GM21360 (cell line): ENCODE measurements at regions not wholly inside any gene's neighbourhood (a gene's known extent, or its start where the extent isn't known, plus 50 kb on each side); places are given as distances from the start of the nearest gene placed in this dataset.

Experiments used
- ATAC-seq: cut with Tn5 transposase; IDR thresholded peaks from one replicate; pipeline ENCODE4 v1.9.1; 2021; ENCODE audit warnings: mild to moderate bottlenecking, moderate library complexity; ENCODE audit not compliant: unreplicated experiment

DNA sequence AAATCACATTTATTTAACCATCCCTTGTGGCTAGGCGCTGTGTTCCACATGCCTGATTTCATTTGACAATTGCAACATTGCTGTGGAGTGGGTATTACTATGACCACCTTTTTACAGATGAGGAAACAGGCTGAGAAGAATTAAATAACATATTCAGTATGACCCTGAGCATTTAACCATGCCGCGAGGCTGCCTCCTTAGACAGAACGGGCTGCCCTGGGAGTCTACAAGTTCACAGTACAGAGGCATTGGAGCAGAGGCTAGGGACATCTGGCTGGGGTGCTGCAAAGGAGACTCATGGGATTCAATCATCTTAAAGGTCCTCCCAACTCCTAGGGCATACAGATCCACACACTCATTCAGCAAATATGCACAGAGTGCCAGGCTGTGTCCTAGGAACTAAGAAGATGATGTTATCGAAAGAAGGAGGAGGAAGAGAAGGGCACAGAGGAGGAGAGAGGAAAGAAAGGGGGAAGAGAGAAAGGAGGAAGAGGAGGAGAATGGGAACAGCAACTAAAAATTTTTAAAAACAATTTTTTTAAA lies 164.7 kb upstream of the CCND2 start:
- ATAC-seq = no peak

DNA sequence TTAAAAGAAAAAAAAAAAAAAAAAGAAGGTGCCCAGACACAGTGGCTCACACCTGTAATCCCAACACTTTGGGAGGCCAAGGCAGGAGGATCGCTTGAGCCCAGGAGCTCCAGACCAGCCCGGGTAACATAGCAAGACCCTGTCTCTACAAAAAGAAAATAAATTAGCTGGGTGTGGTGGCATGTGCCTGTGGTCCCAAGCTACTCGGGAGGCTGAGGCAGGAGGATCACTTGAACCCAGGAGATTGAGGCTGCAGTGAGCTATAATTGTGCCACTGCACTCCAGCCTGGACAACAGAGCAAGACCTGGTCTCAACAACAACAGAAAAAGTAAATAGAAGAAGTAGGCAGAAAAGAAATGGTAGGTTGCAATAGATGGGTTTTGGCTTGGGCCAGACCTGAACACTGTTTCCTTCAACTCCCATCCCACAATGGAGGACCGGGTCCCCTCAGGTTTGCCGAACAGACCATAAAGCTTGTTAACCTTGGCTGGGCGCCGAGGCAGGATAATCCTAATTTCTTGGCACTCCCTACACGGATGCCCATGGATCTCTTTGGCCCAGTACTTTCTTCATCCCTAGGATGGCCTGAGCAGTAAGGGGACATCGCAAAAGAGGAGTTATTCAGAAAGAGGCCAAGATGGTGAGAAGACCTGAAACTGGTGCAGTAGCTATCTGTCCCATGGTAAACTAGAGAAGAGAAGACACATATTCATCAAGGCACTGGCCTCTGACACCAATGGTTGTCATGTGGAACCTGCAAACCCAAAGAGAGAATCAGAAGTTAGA lies 165.5 kb upstream of the CCND2 start:
- ATAC-seq = no peak

DNA sequence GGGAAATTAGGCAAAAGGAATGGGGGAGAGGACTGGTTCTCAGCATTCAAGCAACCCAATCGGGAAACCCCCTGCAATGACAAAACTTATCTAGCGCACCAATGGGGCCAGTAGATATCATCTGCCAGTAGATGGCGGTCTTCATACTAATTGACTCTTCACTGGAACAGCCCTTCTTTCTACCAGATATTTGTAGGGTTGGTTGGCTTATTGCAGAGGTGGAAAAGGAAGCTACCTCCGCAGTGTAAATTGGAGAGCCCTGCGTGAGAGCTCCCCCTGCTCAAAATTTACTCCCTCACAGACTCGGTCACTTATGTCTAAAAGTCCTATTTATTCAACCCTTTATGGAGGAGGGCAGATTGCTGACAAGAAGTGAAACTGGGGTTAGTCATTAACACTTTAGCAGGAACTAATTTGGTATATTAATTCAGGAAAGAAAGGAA lies 166.1 kb upstream of the CCND2 start:
- peak; percentile 83 for ATAC-seq

DNA sequence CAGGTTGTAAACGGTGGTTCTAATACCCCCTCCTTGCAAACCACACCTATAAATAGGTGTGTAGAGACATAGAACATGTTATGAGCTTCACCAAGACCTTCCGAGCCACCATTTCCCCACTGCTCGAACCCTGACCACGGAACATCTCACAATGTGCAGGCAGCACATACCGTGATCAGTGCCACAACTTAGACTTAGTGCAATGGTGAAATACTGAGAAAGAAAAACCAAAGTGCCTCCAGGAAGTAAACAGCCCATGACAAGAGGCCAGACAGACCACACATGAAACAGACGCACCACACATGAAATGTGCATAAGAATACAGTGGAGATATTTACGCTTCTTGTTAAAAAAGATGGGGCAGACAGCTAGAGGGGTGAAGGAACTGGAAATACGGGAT lies 166.9 kb upstream of the CCND2 start:
- ATAC-seq = no peak

DNA sequence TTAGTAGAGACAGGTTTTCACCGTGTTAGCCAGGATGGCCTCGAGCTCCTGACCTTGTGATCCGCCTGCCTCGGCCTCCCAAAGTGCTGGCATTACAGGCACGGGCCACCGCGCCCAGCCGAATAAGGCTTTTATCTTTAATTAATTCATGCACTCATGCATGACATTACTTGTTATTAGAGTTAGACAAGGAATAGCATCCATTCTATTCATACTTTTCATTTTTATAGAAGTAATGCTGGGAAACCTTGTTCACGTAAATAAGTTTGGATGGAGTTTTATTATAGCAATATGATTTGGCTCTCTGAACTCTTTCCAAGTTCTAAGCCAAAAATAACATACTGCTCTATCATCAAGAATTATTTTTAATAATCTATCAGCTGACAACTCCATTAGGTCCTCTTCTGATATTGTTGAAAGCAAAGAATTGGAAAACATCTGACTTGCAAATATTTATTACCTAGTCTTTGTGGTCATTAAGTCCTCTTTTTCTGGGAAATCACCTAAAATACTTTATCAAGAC lies 168.8 kb upstream of the CCND2 start:
- no peak for ATAC-seq

DNA sequence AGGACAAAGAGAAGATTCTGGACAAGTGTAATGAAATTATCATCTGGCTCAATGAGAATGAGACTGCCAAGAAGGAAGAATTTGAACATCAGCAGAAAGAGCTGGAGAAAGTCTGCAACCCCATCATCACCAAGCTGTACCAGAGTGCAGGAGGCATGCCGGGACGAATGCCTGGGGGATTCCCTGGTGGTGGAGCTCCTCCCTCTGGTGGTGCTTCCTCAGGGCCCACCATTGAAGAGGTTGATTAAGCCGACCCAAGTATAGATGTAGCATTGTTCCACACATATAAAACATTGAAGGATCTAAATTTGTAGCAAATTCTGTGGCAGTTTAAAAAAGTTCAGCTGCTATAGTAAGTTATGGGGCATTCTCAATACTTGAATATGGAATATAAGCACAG lies 174.3 kb upstream of the CCND2 start:
- no peak for ATAC-seq

DNA sequence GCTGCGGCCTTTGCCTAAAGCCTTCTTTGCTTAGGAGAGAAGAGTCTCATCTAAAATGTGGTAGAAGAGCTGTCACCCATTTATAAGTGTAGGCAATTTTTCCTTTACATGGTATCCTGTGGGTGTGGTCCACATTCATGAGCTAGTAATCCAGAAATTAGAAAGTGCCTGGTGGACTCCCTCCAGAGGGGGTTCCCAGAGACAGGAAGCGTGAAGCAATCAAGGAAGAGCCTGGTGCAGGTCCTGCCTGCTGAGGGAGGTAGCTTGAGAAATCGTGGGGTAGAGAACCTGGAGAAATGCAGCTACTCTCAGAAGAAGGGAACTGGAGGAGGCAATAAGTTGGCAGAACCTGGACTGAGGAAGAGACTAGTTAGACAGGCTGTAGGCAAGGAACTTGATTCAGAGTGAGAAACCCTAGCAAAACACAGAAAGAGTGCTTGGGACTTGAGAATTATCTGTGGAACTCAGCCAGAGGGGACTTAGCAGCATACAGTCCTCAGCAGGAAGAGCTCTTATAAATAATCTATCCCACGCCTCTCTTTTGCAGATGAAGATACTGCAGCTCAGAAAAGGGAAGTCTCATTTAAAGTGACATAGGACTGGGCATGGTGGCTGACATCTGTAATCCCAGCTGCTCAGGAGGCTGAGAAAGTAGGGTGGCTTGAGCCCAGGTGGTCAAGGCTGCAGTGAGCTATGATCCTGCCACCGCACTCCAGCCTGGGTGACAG lies 182.4 kb upstream of the CCND2 start:
- no peak for ATAC-seq

DNA sequence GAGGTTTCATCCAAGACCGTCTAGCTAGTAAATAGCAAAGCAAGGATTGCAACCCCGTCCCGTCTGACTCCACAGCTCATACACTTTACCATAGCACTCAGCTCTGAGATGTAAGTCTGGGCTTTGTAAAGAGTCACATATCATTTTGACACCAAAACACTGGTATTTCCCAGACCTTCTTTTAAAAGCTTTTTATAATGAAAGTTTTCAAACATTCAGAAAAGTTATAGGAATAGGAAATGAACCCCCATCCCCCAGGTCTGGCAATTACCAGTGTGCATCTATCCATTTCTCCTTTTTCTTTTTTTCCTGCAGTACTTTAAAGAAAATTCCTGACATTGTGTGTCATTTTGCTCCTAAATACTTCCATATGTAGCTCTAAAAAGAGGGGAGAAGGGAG lies 183.6 kb upstream of the CCND2 start:
- no peak for ATAC-seq

DNA sequence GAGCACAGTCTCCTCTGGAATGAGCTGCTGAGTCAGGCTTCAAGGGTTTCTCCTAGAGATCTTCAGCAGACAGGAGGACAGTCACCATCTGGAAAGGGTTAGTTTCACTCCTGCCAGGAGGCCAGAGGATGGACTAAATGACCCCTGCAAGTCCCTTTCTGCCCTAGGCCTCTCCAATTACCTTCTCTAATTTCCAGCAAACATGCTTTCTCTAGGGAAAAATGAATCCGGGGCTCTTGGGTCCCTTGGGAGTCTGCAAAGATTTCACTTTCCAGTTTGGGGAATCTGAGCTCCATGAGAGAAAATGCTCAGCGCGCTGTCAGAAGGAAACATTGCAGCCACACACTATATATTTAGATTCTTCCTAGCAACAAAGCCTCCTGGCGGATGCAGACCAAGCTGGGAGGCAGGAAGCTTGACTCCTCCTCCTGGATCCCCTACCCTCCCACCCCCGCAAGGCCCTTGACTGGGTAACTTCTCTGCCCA lies 184.4 kb upstream of the CCND2 start:
- no peak for ATAC-seq

DNA sequence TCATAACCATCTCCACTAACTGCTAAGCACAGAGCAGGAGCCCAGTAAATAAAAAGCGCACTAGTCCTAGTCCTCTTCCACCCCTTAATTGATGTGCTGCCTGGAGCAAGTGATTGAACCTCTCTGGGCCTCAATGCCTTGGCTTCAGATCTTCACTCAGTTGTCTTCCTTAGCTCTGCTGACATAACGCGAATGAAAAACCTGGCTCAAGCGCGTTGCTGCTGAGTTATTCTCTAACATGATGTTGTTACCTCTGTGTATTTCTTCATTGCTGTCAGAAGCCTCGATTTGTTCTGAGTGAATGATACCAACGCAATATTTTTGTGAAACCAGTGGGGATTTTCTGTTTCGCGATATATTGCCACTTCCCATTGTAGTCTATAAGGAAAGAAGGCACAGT lies 185.1 kb upstream of the CCND2 start:
- ATAC-seq = no peak

DNA sequence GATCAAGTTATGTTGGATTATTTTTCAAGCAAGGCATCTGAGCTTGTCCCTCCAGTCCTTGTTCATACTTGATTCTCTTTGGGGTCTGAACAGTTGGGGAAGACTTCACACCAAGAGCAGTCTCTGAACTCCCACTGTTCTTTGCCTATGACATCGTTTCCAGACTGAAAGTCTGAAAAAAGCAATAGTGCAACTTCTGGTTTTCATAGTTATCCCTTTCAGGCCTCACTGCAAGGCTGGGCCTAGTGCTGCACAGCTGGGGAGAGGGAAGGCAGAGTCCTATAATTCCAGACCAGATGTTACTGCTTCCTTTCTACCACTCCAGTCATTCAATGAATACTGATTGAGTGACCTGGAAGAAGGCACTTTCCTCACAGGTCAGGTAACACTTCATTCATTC lies 187.1 kb upstream of the CCND2 start:
- ATAC-seq = no peak

DNA sequence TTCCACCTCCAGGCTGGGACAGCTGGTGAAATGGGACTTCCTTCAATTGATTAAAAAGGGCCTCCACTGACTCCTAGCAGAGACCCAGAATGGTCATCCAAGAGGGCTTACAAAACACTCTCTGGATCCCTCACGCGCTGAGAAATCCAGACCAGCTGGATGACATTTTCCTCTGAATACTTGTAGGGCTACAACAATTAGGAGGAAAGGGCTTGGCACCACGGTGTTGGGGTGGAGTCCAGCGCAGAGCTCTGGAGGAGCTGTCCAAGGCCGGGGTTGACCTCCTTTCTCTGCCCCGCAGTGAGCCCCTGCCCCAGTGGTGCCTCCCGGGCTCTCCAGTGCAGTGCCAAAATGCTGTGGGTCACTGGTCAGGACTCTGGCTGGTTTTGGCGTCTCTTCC lies 189.0 kb upstream of the CCND2 start:
- no peak for ATAC-seq

DNA sequence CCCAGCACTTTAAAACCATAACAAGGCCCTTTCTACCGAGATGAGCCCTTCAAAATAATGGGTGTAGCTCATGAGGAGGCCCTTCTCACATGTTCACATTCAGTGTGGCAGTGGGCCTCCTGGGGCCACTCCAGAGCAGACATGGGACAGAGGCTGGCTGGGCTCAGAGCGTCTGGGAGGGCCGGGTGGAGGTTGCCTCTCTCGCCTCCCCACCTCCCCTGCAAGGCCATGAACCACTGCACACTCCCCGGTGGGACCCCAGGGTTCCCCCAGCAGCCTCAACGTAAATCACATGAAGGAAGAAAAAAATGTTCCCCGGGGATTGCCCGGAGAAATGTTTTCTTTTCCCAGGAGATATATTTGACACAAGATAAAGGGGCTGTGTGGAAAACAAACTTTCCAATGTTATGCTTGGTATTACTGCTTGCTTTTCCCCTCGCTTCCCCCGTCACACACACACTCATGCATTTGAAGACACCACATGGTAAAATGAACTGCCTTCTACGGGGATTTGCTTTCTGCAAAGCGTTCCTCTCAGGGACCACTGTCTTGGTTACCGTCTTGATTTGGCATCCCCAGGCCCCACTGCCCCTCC lies 190.7 kb upstream of the CCND2 start:
- no peak for ATAC-seq

DNA sequence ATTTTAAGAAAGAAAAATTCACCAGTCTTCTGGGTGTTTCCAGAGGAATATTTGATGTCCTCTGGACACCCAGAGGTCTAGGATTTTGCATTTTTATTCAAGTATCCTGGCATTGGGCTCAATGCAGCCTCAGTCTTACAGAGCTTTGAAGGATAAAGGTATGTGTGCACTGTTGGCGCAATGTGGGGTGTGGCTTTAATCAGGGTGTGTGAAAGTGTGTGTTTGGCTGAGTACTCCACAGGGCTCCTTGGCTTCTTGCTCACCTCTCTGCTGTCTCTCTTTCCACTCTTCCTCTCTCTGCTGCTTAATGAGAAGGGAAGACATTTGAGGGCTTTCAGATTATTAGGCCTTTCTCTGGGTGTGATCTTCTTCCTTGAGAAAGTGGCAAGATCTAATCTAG lies 193.3 kb upstream of the CCND2 start:
- no peak for ATAC-seq

DNA sequence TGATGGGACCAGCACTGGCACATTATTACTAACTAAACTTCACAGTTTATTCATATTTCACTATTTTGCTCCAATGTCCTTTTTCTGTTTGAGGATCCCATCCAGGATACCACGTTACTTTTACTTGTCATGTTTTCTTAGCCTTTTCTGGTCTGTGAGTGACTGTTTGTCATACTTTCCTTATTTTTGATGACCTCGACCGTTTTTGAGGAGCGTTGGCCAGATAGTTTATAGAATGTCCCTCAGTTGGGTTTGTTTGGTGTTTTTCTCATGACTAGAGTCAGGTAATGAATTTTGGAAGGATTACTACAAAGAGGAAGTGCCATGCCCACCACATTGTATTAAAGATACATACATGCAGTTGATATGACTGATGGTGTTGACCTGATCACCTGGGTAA lies 199.4 kb upstream of the CCND2 start:
- no peak for ATAC-seq

DNA sequence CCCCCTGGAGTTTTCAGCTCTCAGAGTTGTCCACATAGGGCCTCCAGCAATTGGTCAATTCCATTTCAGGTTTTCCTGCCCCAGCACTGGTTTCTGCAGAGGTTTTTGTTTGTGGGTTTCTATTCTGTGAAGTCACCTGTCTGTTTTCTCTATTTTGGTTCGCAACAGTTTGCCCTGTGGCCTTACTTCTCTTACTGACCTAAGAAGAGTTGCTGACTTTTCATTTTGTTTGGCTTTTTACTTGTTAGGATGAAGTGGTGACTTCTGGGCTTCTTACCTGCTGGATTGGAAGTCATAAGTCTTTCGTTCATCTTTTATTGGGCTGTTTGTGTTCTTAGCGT lies 196.4 kb upstream of the PARP11 start:
- ATAC-seq = no peak

DNA sequence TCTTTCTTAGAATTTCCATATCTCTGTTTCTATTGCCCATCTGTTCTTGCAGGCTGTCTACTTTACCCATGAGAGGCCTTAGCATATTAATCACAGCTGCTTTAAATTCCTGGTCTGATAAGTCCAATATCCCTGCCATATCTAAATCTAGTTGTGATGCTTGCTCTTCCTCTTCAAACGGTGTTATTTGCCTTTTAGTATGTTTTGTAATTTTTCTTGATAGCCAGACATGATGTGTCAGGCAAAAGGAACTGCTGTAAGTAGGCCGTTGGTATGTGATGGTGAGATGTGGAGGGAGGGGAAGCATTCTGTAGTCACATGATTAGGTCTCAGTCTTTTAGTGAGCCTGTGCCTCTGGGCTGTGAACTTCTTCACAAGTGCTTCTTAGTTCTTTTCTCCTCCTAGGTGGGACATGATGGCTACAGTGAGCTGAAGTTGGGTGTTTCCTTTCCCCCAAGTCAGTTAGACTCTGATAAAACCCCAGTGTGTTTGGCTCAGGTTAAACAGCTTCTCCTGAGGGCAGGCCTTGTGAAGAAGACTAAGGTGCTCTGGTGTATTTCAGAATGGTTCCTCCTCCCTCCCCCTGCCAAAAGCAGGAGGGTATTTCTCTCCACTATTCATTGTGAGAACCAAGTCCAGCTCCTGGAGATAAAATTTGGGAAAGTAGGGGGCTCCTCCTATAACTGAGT lies 195.9 kb upstream of the PARP11 start:
- ATAC-seq = no peak

DNA sequence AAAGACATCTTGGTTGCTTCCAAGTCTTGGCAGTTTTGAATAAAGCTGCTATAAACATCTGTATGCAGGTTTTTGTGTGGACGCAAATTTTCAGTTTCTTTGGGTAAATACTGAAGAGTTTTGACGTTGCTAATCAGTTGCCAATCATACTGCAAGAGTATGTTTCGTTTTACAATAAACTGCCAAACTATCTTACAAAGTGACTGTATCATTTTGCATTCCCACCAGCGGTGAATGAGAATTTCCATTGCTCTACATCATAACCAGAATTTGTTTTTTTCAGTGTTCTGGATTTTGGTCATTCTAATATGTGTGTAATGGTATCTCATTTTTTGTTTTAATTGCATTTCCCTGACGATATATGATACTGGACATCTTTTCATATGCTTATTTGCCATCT lies 190.8 kb upstream of the PARP11 start:
- no peak for ATAC-seq

DNA sequence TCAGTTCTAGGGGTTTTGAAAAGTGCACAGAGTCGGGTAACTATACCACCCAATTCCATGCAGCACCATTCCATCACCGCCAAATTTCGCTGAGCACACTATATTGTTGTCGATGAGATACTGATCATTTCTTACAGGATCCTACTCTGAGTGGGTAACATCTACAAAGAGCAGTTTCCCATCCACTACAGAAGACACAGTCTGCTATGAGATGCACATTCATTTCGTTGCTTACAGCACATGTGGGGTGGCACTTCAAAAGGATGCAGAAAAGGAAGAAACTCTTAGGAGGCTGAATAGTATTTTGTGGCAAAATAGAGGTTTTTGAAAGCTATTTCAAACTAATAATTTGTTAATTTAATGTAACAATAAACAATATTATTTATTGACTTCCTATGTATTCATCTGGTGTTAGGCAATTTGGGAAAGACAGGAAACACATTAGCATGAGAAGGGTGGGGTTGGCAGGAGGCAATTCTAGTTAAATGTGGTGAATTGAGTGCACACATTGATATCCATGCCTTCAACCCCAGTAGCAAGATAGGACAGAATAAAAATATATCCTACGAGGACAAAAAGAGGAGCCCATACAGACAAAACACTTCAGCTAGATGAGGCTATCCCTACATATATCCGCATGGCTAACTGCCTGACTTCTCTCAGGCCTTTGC lies 186.8 kb upstream of the PARP11 start:
- no peak for ATAC-seq
